Fibroblast of lung (primary cell): ENCODE measurements at regions not wholly inside any gene's neighbourhood (a gene's known extent, or its start where the extent isn't known, plus 50 kb on each side); places are given as distances from the start of the nearest gene placed in this dataset.

ENCODE experiments used
- EZH2 ChIP-seq: IDR thresholded peaks from 2 replicates; pipeline ENCODE4 v1.5.1; 2012; ENCODE audit warnings: low read length, control low read depth, mild to moderate bottlenecking; ENCODE audit errors: missing control alignments
- TF ChIP-seq, protein P1 (sequence below), 2 donors: IDR thresholded peaks in 1 of 2; conservative IDR thresholded peaks in 1 of 2; 1 replicate in 1 of 2; 2 replicates in 1 of 2; pipeline ENCODE4 v1.5.1; 2011 to 2012; ENCODE audit warnings: low read length in 2 of 2, control low read depth in 1 of 2, inconsistent platforms in 1 of 2, low read depth in 1 of 2, mild to moderate bottlenecking in 1 of 2

DNA sequence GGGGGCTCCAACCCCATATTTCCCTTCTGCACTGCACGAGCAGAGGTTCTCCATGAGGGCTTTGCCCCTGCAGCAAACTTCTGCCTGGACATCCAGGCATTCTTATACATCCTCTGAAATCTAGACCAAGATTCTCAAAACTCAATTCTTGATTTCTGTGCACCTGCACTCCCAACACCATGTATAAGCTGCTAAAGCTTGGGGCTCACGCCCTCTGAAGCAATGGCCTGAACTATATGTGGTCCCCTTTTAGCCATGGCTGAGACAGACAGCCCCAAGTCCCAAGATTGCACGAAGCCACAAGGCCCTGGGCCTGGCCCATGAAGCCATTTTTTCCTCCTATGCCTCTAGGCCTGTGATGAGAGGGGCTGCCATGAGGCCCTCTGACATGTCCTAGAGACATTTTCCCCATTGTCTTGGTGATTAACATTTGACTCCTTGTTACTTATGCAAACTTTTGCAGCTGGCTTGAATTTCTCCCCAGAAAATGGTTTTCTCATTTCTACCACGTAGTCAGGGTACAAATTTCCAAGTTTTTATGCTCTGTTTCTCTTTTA lies 468.0 kb upstream of the SLIT2 start:
- TF ChIP-seq, protein P1, sequence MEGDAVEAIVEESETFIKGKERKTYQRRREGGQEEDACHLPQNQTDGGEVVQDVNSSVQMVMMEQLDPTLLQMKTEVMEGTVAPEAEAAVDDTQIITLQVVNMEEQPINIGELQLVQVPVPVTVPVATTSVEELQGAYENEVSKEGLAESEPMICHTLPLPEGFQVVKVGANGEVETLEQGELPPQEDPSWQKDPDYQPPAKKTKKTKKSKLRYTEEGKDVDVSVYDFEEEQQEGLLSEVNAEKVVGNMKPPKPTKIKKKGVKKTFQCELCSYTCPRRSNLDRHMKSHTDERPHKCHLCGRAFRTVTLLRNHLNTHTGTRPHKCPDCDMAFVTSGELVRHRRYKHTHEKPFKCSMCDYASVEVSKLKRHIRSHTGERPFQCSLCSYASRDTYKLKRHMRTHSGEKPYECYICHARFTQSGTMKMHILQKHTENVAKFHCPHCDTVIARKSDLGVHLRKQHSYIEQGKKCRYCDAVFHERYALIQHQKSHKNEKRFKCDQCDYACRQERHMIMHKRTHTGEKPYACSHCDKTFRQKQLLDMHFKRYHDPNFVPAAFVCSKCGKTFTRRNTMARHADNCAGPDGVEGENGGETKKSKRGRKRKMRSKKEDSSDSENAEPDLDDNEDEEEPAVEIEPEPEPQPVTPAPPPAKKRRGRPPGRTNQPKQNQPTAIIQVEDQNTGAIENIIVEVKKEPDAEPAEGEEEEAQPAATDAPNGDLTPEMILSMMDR (conservative IDR thresholded peaks at IDR 0.05 in 1 of 2, IDR thresholded peaks at IDR 0.05 in 1 of 2; ENCODE audit: low read depth in 1 of 2, low read length in 2 of 2): no peak
- no peak for TF ChIP-seq EZH2
